Gastroesophageal sphincter (tissue), 4 donors: ENCODE measurements at regions not wholly inside any gene's neighbourhood (a gene's known extent, or its start where the extent isn't known, plus 50 kb on each side); places are given as distances from the start of the nearest gene placed in this dataset.

Experiments used
- ATAC-seq: fragments of 150-250 bp; one replicate; pipeline ENCODE4 v1.9.1; 2016; ENCODE audit warnings: mild to moderate bottlenecking, moderate library complexity
- H3K27ac ChIP-seq, 4 donors: fragments of 200-600 bp; sonication (generic) in 3 of 4; 1 replicate in 3 of 4; 2 replicates in 1 of 4; pipeline ENCODE4 v1.5.1; 2016 to 2019
- H3K27me3 ChIP-seq: fragments of 200-600 bp; sonication (generic); one replicate; pipeline ENCODE4 v1.5.1; 2019
- H3K36me3 ChIP-seq, 2 donors: fragments of 200-600 bp; sonication (generic); one replicate each; pipeline ENCODE4 v1.5.1; 2019; ENCODE audit warnings: control low read depth in 1 of 2
- H3K4me1 ChIP-seq, 3 donors: fragments of 200-600 bp; sonication (generic); 1 replicate in 2 of 3; 2 replicates in 1 of 3; pipeline ENCODE4 v1.5.1; 2016 to 2019; ENCODE audit warnings: control low read depth in 2 of 3
- H3K4me3 ChIP-seq, 2 donors: fragments of 200-600 bp; sonication (generic); one replicate each; pipeline ENCODE4 v1.5.1; 2019; ENCODE audit warnings: mild to moderate bottlenecking in 1 of 2, moderate library complexity in 1 of 2
- H3K9me3 ChIP-seq, 3 donors: fragments of 200-600 bp; sonication (generic); one replicate each; pipeline ENCODE4 v1.5.1; 2017 to 2019; ENCODE audit warnings: control low read depth in 2 of 3
- EP300 ChIP-seq: sonication (generic); formaldehyde crosslinking; IDR thresholded peaks from one replicate; pipeline ENCODE4 v1.6.1; 2017; ENCODE audit warnings: antibody characterized with exemption, mild to moderate bottlenecking
- POLR2A ChIP-seq, 2 donors: fragments of 450-650 bp; IDR thresholded peaks; one replicate each; pipeline ENCODE4 v1.6.1; 2017; ENCODE audit warnings: antibody characterized with exemption in 2 of 2, mild to moderate bottlenecking in 2 of 2, moderate library complexity in 1 of 2
- POLR2AphosphoS5 ChIP-seq: sonication (generic); formaldehyde crosslinking; IDR thresholded peaks from one replicate; pipeline ENCODE4 v1.6.1; 2017; ENCODE audit warnings: antibody characterized with exemption
- WGBS, 2 donors: methylation state at CpG; one replicate each; pipeline ENCODE4 v1.1.5; 2018; ENCODE audit warnings: low coverage in 1 of 2; 5-methylcytosine and 5-hydroxymethylcytosine counted together
- TF ChIP-seq, protein P1 (sequence below), 4 experiments: fragments of 200-600 bp in 2 of 4; fragments of 450-650 bp in 2 of 4; sonication (generic) in 1 of 4; IDR thresholded peaks; one replicate each; pipeline ENCODE4 v1.5.1; 2017 to 2019; ENCODE audit warnings: antibody characterized with exemption in 4 of 4, mild to moderate bottlenecking in 2 of 4, moderate library complexity in 2 of 4

DNA sequence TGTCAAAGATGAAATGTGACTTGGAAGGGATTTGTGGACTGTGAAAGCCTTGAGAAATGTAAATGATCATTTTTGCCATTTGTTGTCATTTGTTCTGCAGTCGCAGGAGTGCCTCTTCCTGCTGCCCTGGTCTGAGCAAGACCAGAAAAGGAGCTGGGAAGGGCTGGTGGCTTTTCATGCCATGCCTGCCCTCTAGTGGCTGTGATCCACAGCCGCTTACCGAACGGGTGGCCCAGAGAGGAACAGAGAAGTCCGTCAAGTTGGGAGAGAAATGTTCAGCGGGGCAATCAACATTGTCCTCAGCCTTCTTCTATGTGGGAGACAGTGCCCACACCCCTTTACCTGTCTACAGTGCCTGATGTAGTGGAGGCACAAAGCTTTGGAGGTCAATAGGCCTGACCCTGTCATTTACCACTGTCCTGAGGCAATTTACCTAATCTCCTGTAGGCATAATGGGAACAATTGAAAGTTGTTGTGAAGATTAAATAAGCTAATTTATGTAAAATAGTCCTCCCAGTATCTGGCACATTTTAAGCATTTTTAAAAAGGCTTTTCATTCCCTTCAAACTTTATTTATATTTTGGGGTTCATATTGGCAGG, 224.5 kb downstream of the B3GLCT start:
- TF ChIP-seq POLR2AphosphoS5: no peak
- TF ChIP-seq POLR2A (IDR thresholded peaks at IDR 0.05): no peak
- TF ChIP-seq, protein P1, sequence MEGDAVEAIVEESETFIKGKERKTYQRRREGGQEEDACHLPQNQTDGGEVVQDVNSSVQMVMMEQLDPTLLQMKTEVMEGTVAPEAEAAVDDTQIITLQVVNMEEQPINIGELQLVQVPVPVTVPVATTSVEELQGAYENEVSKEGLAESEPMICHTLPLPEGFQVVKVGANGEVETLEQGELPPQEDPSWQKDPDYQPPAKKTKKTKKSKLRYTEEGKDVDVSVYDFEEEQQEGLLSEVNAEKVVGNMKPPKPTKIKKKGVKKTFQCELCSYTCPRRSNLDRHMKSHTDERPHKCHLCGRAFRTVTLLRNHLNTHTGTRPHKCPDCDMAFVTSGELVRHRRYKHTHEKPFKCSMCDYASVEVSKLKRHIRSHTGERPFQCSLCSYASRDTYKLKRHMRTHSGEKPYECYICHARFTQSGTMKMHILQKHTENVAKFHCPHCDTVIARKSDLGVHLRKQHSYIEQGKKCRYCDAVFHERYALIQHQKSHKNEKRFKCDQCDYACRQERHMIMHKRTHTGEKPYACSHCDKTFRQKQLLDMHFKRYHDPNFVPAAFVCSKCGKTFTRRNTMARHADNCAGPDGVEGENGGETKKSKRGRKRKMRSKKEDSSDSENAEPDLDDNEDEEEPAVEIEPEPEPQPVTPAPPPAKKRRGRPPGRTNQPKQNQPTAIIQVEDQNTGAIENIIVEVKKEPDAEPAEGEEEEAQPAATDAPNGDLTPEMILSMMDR (IDR thresholded peaks at IDR 0.05): peak; percentile 45 to 88 (median 74)
- TF ChIP-seq EP300: no peak
- 5 to 8% methylated on average over 2 to 6 of the region's 6 CpGs for WGBS, 2 donors

DNA sequence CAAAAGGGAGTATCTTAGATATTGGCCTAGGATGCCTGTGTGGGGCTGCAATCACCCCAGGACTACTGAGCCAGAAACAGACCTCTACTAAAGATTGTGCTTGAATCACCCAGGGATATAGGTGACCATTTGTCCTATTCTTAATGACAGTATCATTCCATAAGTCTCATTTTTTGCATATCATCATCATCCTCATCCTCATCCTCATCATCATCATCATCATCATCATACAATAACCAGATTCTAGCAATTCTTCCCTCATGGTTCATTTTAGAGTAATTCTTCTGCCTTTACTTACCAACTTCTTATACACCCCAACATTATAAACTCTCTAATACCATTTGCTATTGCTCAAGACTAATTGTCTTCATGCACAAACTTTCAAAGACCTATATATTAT, 226.6 kb downstream of the B3GLCT start:
- H3K9me3 ChIP-seq: no peaks in the 10 kb centered on the region
- no peak overlapping the region for H3K4me3 ChIP-seq
- no peak overlapping the region for H3K27ac ChIP-seq
- no peak for ATAC-seq
- H3K36me3 ChIP-seq: no peaks in the 10 kb centered on the region
- TF ChIP-seq POLR2AphosphoS5 (no peak), EP300 (no peak), POLR2A (IDR thresholded peaks at IDR 0.05) (no peak)
- TF ChIP-seq, protein P1 (IDR thresholded peaks at IDR 0.05): no peak
- peaks cover 0 to 15% (median 0%) of the 10 kb centered on the region in 3 donors for H3K4me1 ChIP-seq
- H3K27me3 ChIP-seq: no peaks in the 10 kb centered on the region

More for the DNA sequence above, 224.5 kb downstream of the B3GLCT start:
- H3K9me3 ChIP-seq: no peaks in the 10 kb centered on the region
- H3K4me3 ChIP-seq: no peak overlapping the region
- no peak overlapping the region for H3K27ac ChIP-seq
- peaks cover 0 to 15% (median 0%) of the 10 kb centered on the region in 3 donors for H3K4me1 ChIP-seq
- ATAC-seq: peak; percentile 88
- no peaks in the 10 kb centered on the region for H3K27me3 ChIP-seq
- H3K36me3 ChIP-seq: no peaks in the 10 kb centered on the region

DNA sequence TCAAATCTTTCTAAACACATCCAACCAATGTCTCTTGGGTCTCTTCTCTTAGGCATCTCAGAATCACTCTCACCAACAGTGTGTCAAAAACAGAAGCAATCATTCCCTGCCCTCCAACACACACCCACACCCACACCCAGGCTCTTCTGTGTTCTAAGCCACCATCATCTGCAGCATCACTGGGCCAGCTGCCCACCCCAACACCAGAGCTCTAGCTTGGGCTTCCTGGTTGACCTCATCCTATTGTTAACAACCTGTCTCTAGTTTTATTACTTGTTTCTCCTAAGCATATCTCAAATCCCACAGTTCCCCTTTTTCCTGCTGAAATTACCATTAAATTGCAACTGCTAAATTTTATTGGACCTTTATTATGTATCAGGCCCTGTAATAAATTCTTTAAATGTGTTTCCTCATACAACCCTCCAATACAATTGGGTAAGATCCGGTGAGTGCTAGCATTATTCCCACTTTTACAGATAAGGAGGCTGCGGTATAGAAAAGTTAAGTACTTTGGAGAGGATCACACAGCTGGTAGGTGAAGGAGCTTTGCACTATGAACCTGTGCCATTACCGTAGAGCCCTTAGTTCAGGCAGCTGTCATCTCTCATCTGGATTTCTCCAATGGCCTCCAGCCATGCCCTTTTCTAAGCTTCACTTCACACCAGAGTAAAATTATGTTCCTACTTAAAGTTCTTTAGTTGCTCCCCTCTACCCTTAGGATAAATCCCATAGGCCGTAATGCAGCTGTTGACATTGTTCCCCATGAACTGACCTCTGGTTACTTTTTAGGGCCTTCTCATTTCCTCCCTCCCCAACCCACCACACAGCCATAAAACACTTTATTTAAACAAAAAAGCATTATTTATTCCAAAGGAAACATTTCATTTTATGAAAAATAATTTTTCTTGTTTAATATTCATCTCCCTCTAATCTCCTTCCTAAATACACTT, 227.7 kb downstream of the B3GLCT start:
- no peak overlapping the region for H3K4me3 ChIP-seq
- H3K36me3 ChIP-seq: no peaks in the 10 kb centered on the region
- H3K4me1 ChIP-seq: peaks cover 0 to 15% (median 0%) of the 10 kb centered on the region in 3 donors
- H3K27ac ChIP-seq: no peak overlapping the region
- H3K9me3 ChIP-seq: no peaks in the 10 kb centered on the region
- no peak for TF ChIP-seq POLR2A (IDR thresholded peaks at IDR 0.05)
- TF ChIP-seq POLR2AphosphoS5: no peak
- TF ChIP-seq, protein P1 (IDR thresholded peaks at IDR 0.05): no peak
- no peaks in the 10 kb centered on the region for H3K27me3 ChIP-seq
- 58 to 88% methylated on average over 1 to 4 of the region's 4 CpGs for WGBS, 2 donors
- no peak for ATAC-seq

DNA sequence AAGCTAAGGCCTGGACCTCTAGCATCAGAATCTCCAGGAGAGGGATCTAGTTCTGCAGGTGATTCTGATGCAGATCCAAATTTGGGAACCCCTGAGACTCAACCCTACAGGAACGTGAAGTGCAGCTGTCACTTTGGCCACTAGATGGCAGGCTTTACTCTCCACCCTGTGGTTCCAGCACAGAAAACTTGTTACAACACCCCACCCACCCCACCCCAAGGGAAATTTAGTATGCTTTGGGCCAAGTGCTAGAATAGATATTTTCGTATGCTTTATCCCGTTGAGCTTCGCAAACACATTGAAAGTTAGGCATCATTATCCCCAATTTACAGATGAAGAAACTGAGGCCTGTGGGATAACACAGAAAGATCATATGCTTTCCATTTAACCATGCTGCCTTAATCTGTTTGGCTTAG, 232.0 kb downstream of the B3GLCT start:
- H3K4me1 ChIP-seq: no peaks in the 10 kb centered on the region
- WGBS, 2 donors: 31 to 40% methylated on average over 1 to 3 of the region's 4 CpGs
- H3K9me3 ChIP-seq: no peaks in the 10 kb centered on the region
- H3K36me3 ChIP-seq: no peaks in the 10 kb centered on the region
- no peak overlapping the region for H3K4me3 ChIP-seq
- ATAC-seq: no peak
- no peak overlapping the region for H3K27ac ChIP-seq
- no peaks in the 10 kb centered on the region for H3K27me3 ChIP-seq
- no peak for TF ChIP-seq POLR2AphosphoS5
- TF ChIP-seq, protein P1 (IDR thresholded peaks at IDR 0.05): peak; percentile 30 to 86 (median 60)
- TF ChIP-seq EP300: no peak
- TF ChIP-seq POLR2A (IDR thresholded peaks at IDR 0.05): no peak
